ENCODE measurements at regions not wholly inside any gene's neighbourhood (a gene's known extent, or its start where the extent isn't known, plus 50 kb on each side); places are given as distances from the start of the nearest gene placed in this dataset.

- no peak overlapping the region for H2AK5ac ChIP-seq (ENCODE audit: low read depth, low read length)
- H2AFZ ChIP-seq (ENCODE audit: low read length), result no peak overlapping the region
- no peak overlapping the region for H3K4me2 ChIP-seq (ENCODE audit: insufficient read depth, low read length, poor library complexity, severe bottlenecking)
- H4K8ac ChIP-seq (ENCODE audit: low read depth, low read length), result no peak overlapping the region
- no peak overlapping the region for H3K27ac ChIP-seq (replicated peaks; ENCODE audit: low read length)
- no peak overlapping the region for H2BK15ac ChIP-seq (ENCODE audit: low read length)
- no peaks in the 10 kb centered on the region for H3K36me3 ChIP-seq (replicated peaks in 1 of 2; ENCODE audit: control insufficient read depth in 2 of 2, insufficient read depth in 2 of 2, low read length in 2 of 2)
- H3K23ac ChIP-seq (ENCODE audit: low read depth, low read length, poor library complexity), result no peak overlapping the region
- no CpG with 5 or more reads among the region's 2 CpGs for WGBS, 2 donors (ENCODE audit: extremely low coverage in 2 of 2, insufficient read length in 2 of 2, insufficient replicate concordance in 1 of 2)
- H3K9me3 ChIP-seq (replicated peaks in 1 of 2; ENCODE audit: control insufficient read depth in 2 of 2, insufficient read depth in 1 of 2, low read depth in 1 of 2, low read length in 2 of 2), result no peaks in the 10 kb centered on the region
- H4K91ac ChIP-seq (ENCODE audit: low read depth, low read length, poor library complexity), result no peak overlapping the region
- H2BK120ac ChIP-seq (ENCODE audit: low read depth, low read length), result no peak overlapping the region
- H2BK12ac ChIP-seq (ENCODE audit: low read length), result no peak overlapping the region
- H3K4me1 ChIP-seq (ENCODE audit: control insufficient read depth in 2 of 2, insufficient read depth in 1 of 2, low read depth in 1 of 2, low read length in 2 of 2), result no peaks in the 10 kb centered on the region
- no peak overlapping the region for H2BK5ac ChIP-seq (ENCODE audit: low read length)
- no peaks in the 10 kb centered on the region for H3K79me1 ChIP-seq (ENCODE audit: low read depth, low read length)
- H3K14ac ChIP-seq (ENCODE audit: low read length), result no peak overlapping the region
- no peak overlapping the region for H3K9ac ChIP-seq (ENCODE audit: low read depth, low read length, poor library complexity)
- H3K4ac ChIP-seq (ENCODE audit: low read length), result no peak overlapping the region
- H3K4me3 ChIP-seq (ENCODE audit: low read length in 2 of 2), result no peak overlapping the region
- H3K27me3 ChIP-seq (ENCODE audit: control insufficient read depth in 3 of 3, insufficient read depth in 3 of 3, low read depth in 1 of 3, low read length in 3 of 3), result no peaks in the 10 kb centered on the region
- no peak overlapping the region for H3K18ac ChIP-seq (ENCODE audit: low read length)
- DNase-seq (ENCODE audit: low spot score), result no peak
Observed at GRCh38 chr4:37138789-37139188, 105.8 kb upstream of the NWD2 start.

- Histone ChIP-seq H3K4ac (ENCODE audit: low read length) (no peak overlapping the region), H2BK120ac (ENCODE audit: low read depth, low read length) (no peak overlapping the region), H2AFZ (ENCODE audit: low read length) (no peak overlapping the region), H3K4me2 (ENCODE audit: insufficient read depth, low read length, poor library complexity, severe bottlenecking) (no peak overlapping the region), H4K8ac (ENCODE audit: low read depth, low read length) (no peak overlapping the region), H2BK15ac (ENCODE audit: low read length) (no peak overlapping the region), H4K91ac (ENCODE audit: low read depth, low read length, poor library complexity) (no peak overlapping the region), H2BK12ac (ENCODE audit: low read length) (no peak overlapping the region), H3K23ac (ENCODE audit: low read depth, low read length, poor library complexity) (no peak overlapping the region), H3K36me3 (replicated peaks in 1 of 2; ENCODE audit: control insufficient read depth in 2 of 2, insufficient read depth in 2 of 2, low read length in 2 of 2) (no peaks in the 10 kb centered on the region), H3K4me1 (ENCODE audit: control insufficient read depth in 2 of 2, insufficient read depth in 1 of 2, low read depth in 1 of 2, low read length in 2 of 2) (no peaks in the 10 kb centered on the region), H2BK5ac (ENCODE audit: low read length) (no peak overlapping the region), H3K27ac (replicated peaks; ENCODE audit: low read length) (no peak overlapping the region), H3K18ac (ENCODE audit: low read length) (no peak overlapping the region), H3K9ac (ENCODE audit: low read depth, low read length, poor library complexity) (no peak overlapping the region), H3K9me3 (replicated peaks in 1 of 2; ENCODE audit: control insufficient read depth in 2 of 2, insufficient read depth in 1 of 2, low read depth in 1 of 2, low read length in 2 of 2) (no peaks in the 10 kb centered on the region), H3K27me3 (ENCODE audit: control insufficient read depth in 3 of 3, insufficient read depth in 3 of 3, low read depth in 1 of 3, low read length in 3 of 3) (no peaks in the 10 kb centered on the region), H3K4me3 (ENCODE audit: low read length in 2 of 2) (no peak overlapping the region), H3K79me1 (ENCODE audit: low read depth, low read length) (no peaks in the 10 kb centered on the region), H3K14ac (ENCODE audit: low read length) (no peak overlapping the region), H2AK5ac (ENCODE audit: low read depth, low read length) (no peak overlapping the region)
- DNase-seq (ENCODE audit: low spot score), result no peak
- no CpG with 5 or more reads among the region's 1 CpG for WGBS, 2 donors (ENCODE audit: extremely low coverage in 2 of 2, insufficient read length in 2 of 2, insufficient replicate concordance in 1 of 2)
Observed at GRCh38 chr4:37139987-37140386, 104.6 kb upstream of the NWD2 start.

- H3K9me3 ChIP-seq (replicated peaks in 1 of 2; ENCODE audit: control insufficient read depth in 2 of 2, insufficient read depth in 1 of 2, low read depth in 1 of 2, low read length in 2 of 2), result no peaks in the 10 kb centered on the region
- H3K14ac ChIP-seq (ENCODE audit: low read length), result no peak overlapping the region
- WGBS, 2 donors (ENCODE audit: extremely low coverage in 2 of 2, insufficient read length in 2 of 2, insufficient replicate concordance in 1 of 2), result no CpG with 5 or more reads among the region's 2 CpGs
- H3K27ac ChIP-seq (replicated peaks; ENCODE audit: low read length), result no peak overlapping the region
- no peak overlapping the region for H2BK15ac ChIP-seq (ENCODE audit: low read length)
- no peak overlapping the region for H3K4me2 ChIP-seq (ENCODE audit: insufficient read depth, low read length, poor library complexity, severe bottlenecking)
- H2BK120ac ChIP-seq (ENCODE audit: low read depth, low read length), result no peak overlapping the region
- no peak overlapping the region for H3K23ac ChIP-seq (ENCODE audit: low read depth, low read length, poor library complexity)
- H3K27me3 ChIP-seq (ENCODE audit: control insufficient read depth in 3 of 3, insufficient read depth in 3 of 3, low read depth in 1 of 3, low read length in 3 of 3), result no peaks in the 10 kb centered on the region
- no peak overlapping the region for H2AK5ac ChIP-seq (ENCODE audit: low read depth, low read length)
- no peaks in the 10 kb centered on the region for H3K36me3 ChIP-seq (replicated peaks in 1 of 2; ENCODE audit: control insufficient read depth in 2 of 2, insufficient read depth in 2 of 2, low read length in 2 of 2)
- no peak for DNase-seq (ENCODE audit: low spot score)
- no peak overlapping the region for H4K8ac ChIP-seq (ENCODE audit: low read depth, low read length)
- H3K4ac ChIP-seq (ENCODE audit: low read length), result no peak overlapping the region
- no peak overlapping the region for H3K9ac ChIP-seq (ENCODE audit: low read depth, low read length, poor library complexity)
- no peak overlapping the region for H3K18ac ChIP-seq (ENCODE audit: low read length)
- no peak overlapping the region for H2AFZ ChIP-seq (ENCODE audit: low read length)
- H4K91ac ChIP-seq (ENCODE audit: low read depth, low read length, poor library complexity), result no peak overlapping the region
- no peak overlapping the region for H3K4me3 ChIP-seq (ENCODE audit: low read length in 2 of 2)
- H3K79me1 ChIP-seq (ENCODE audit: low read depth, low read length), result no peaks in the 10 kb centered on the region
- no peak overlapping the region for H2BK12ac ChIP-seq (ENCODE audit: low read length)
- H3K4me1 ChIP-seq (ENCODE audit: control insufficient read depth in 2 of 2, insufficient read depth in 1 of 2, low read depth in 1 of 2, low read length in 2 of 2), result no peaks in the 10 kb centered on the region
- no peak overlapping the region for H2BK5ac ChIP-seq (ENCODE audit: low read length)
Observed at GRCh38 chr4:37146260-37146659, 98.3 kb upstream of the NWD2 start.

GRCh38 chr4:37157476-37158167 lies 86.9 kb upstream of the NWD2 start:
- Histone ChIP-seq H3K9me3 (replicated peaks in 1 of 2; ENCODE audit: control insufficient read depth in 2 of 2, insufficient read depth in 1 of 2, low read depth in 1 of 2, low read length in 2 of 2) (no peaks in the 10 kb centered on the region), H4K8ac (ENCODE audit: low read depth, low read length) (no peak overlapping the region), H2BK120ac (ENCODE audit: low read depth, low read length) (no peak overlapping the region), H4K91ac (ENCODE audit: low read depth, low read length, poor library complexity) (no peak overlapping the region), H3K23ac (ENCODE audit: low read depth, low read length, poor library complexity) (no peak overlapping the region), H2AK5ac (ENCODE audit: low read depth, low read length) (no peak overlapping the region), H3K4me2 (ENCODE audit: insufficient read depth, low read length, poor library complexity, severe bottlenecking) (no peak overlapping the region), H3K4me3 (ENCODE audit: low read length in 2 of 2) (no peak overlapping the region), H2BK15ac (ENCODE audit: low read length) (no peak overlapping the region), H2AFZ (ENCODE audit: low read length) (no peak overlapping the region), H3K4me1 (ENCODE audit: control insufficient read depth in 2 of 2, insufficient read depth in 1 of 2, low read depth in 1 of 2, low read length in 2 of 2) (no peaks in the 10 kb centered on the region), H3K9ac (ENCODE audit: low read depth, low read length, poor library complexity) (no peak overlapping the region), H3K36me3 (replicated peaks in 1 of 2; ENCODE audit: control insufficient read depth in 2 of 2, insufficient read depth in 2 of 2, low read length in 2 of 2) (no peaks in the 10 kb centered on the region), H2BK5ac (ENCODE audit: low read length) (no peak overlapping the region), H3K27me3 (ENCODE audit: control insufficient read depth in 3 of 3, insufficient read depth in 3 of 3, low read depth in 1 of 3, low read length in 3 of 3) (no peaks in the 10 kb centered on the region), H3K18ac (ENCODE audit: low read length) (no peak overlapping the region), H3K14ac (ENCODE audit: low read length) (no peak overlapping the region), H3K4ac (ENCODE audit: low read length) (no peak overlapping the region), H3K27ac (replicated peaks; ENCODE audit: low read length) (no peak overlapping the region), H3K79me1 (ENCODE audit: low read depth, low read length) (no peaks in the 10 kb centered on the region), H2BK12ac (ENCODE audit: low read length) (no peak overlapping the region)
- no peak for DNase-seq (ENCODE audit: low spot score)
- no CpG with 5 or more reads among the region's 2 CpGs for WGBS, 2 donors (ENCODE audit: extremely low coverage in 2 of 2, insufficient read length in 2 of 2, insufficient replicate concordance in 1 of 2)
